Stomach (tissue), 4 donors: ENCODE measurements at regions not wholly inside any gene's neighbourhood (a gene's known extent, or its start where the extent isn't known, plus 50 kb on each side); places are given as distances from the start of the nearest gene placed in this dataset.

ENCODE experiments used
- POLR2A ChIP-seq, 4 donors: fragments of 450-650 bp; IDR thresholded peaks; one replicate each; pipeline ENCODE4 v1.6.1; 2016; ENCODE audit warnings: antibody characterized with exemption in 4 of 4, control low read depth in 2 of 4, mild to moderate bottlenecking in 1 of 4, moderate library complexity in 1 of 4
- TF ChIP-seq, protein P1 (sequence below), 7 experiments: fragments of 450-650 bp in 4 of 7; fragments of 200-600 bp in 3 of 7; sonication (generic) in 3 of 7; IDR thresholded peaks; one replicate each; pipeline ENCODE4 v1.5.1; 2016 to 2019; ENCODE audit warnings: antibody characterized with exemption in 7 of 7, control low read depth in 2 of 7, mild to moderate bottlenecking in 1 of 7

DNA sequence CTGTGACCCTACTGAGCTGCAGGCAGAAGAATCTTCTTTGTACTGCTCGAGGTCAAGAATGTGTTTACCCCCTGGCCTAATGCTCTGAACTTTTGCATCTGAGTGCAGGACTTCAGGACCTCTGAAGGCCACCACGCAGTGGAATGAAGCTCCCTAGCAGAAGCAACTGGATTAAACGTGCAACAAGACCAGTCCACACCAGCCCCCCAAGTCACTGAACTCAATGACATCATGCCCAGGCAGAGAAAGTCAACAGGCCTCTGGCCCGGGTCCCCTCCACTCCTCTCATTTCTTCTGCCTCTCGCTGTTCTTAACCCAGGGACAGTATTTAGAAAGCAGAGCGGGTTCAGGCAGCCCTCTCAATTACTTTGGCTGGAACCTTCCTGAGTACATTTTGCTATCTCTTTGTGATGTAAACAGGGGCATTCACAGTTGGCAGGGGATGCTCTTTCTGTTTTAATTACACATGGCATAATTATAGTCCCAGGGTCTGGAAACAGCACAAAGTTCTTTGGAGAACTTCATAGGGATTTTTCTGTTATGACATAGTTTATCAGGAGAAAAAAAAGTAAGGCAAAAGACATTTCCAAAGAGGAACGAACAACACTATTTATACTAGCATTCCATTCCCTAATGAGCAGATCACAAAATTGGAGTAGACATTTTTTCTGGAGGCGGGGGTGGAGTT lies 108.2 kb upstream of the SPATA31D4 start:
- TF ChIP-seq, protein P1, sequence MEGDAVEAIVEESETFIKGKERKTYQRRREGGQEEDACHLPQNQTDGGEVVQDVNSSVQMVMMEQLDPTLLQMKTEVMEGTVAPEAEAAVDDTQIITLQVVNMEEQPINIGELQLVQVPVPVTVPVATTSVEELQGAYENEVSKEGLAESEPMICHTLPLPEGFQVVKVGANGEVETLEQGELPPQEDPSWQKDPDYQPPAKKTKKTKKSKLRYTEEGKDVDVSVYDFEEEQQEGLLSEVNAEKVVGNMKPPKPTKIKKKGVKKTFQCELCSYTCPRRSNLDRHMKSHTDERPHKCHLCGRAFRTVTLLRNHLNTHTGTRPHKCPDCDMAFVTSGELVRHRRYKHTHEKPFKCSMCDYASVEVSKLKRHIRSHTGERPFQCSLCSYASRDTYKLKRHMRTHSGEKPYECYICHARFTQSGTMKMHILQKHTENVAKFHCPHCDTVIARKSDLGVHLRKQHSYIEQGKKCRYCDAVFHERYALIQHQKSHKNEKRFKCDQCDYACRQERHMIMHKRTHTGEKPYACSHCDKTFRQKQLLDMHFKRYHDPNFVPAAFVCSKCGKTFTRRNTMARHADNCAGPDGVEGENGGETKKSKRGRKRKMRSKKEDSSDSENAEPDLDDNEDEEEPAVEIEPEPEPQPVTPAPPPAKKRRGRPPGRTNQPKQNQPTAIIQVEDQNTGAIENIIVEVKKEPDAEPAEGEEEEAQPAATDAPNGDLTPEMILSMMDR (IDR thresholded peaks at IDR 0.05), result no peak
- TF ChIP-seq POLR2A (IDR thresholded peaks at IDR 0.05), result no peak
